OCI-LY7 (cell line): ENCODE measurements at regions not wholly inside any gene's neighbourhood (a gene's known extent, or its start where the extent isn't known, plus 50 kb on each side); places are given as distances from the start of the nearest gene placed in this dataset.

Source experiments
- BruUV-seq: library from RNA; stranded (reverse); fragments of 400-500 nt; replicated peaks from 2 replicates; lab custom pipeline; 2021; lab: Mats Ljungman, UMichigan
- CTCF ChIA-PET: fragments of 300-600 bp; sonication (Branson Sonifier 250); formaldehyde crosslinking; loops from one replicate; lab custom pipeline; 2022; ENCODE audit warnings: antibody characterized with exemption; ENCODE audit not compliant: unreplicated experiment; lab: Charles Lee
- POLR2A ChIA-PET: fragments of 300-600 bp; sonication (Branson Sonifier 250); formaldehyde crosslinking; loops from one replicate; lab custom pipeline; 2022; ENCODE audit warnings: antibody characterized with exemption; lab: Charles Lee
- DNase-seq: peaks from one replicate; pipeline ENCODE4 v3.0.0-alpha.2; 2015; ENCODE audit warnings: low spot score
- H2AFZ ChIP-seq: fragments of 200-600 bp; sonication (generic), shearing (Covaris generic); 2 replicates; pipeline ENCODE4 v1.6.1; 2014; ENCODE audit warnings: mild to moderate bottlenecking, antibody characterized with exemption, low read length, moderate library complexity
- H3K27ac ChIP-seq: fragments of 200-600 bp; sonication (generic); 2 replicates; pipeline ENCODE4 v1.5.1; 2014; ENCODE audit warnings: mixed run types, low read depth, mild to moderate bottlenecking, moderate library complexity, low read length, inconsistent platforms; ENCODE audit not compliant: poor library complexity, severe bottlenecking
- H3K36me3 ChIP-seq: fragments of 200-600 bp; sonication (generic); 2 replicates; pipeline ENCODE4 v1.6.1; 2014; ENCODE audit warnings: mild to moderate bottlenecking, antibody characterized with exemption, low read length, moderate library complexity, mixed read lengths; ENCODE audit not compliant: insufficient read depth
- H3K4me1 ChIP-seq: fragments of 200-600 bp; sonication (generic); 2 replicates; pipeline ENCODE4 v1.5.1; 2014; ENCODE audit warnings: mild to moderate bottlenecking, low read length; ENCODE audit not compliant: insufficient read depth, poor library complexity, severe bottlenecking
- H3K4me2 ChIP-seq: fragments of 200-600 bp; sonication (generic); 2 replicates; pipeline ENCODE4 v1.6.1; 2014; ENCODE audit warnings: mild to moderate bottlenecking, low read length
- H3K4me3 ChIP-seq: fragments of 200-600 bp; sonication (generic); 2 replicates; pipeline ENCODE4 v1.5.1; 2014; ENCODE audit warnings: mild to moderate bottlenecking, low read depth, low read length; ENCODE audit not compliant: poor library complexity, severe bottlenecking
- H3K79me2 ChIP-seq: fragments of 200-600 bp; sonication (generic); 2 replicates; pipeline ENCODE4 v1.6.1; 2016; ENCODE audit warnings: low read depth, mild to moderate bottlenecking, low read length, moderate library complexity, mixed read lengths; ENCODE audit not compliant: insufficient read depth
- H3K9me2 ChIP-seq: fragments of 200-600 bp; sonication (generic); 2 replicates; pipeline ENCODE4 v1.6.1; 2016; ENCODE audit warnings: mild to moderate bottlenecking, low read length, mixed read lengths; ENCODE audit not compliant: insufficient read depth
- H3K9me3 ChIP-seq: fragments of 200-600 bp; sonication (generic); 2 replicates; pipeline ENCODE4 v1.6.1; 2014; ENCODE audit warnings: mild to moderate bottlenecking, mixed run types, low read length, mixed read lengths
- H4K20me1 ChIP-seq: fragments of 200-600 bp; sonication (generic); 2 replicates; pipeline ENCODE4 v1.6.1; 2014; ENCODE audit warnings: mild to moderate bottlenecking, antibody characterized with exemption, low read length, moderate library complexity, mixed read lengths; ENCODE audit not compliant: insufficient read depth
- CTCF ChIP-seq: fragments of 200-600 bp; sonication (generic); conservative IDR thresholded peaks from 2 replicates; pipeline ENCODE4 v1.5.1; 2014; ENCODE audit warnings: mild to moderate bottlenecking, antibody characterized with exemption, low read length, moderate library complexity, mixed read lengths
- EZH2phosphoT487 ChIP-seq: fragments of 200-600 bp; sonication (generic); IDR thresholded peaks from 2 replicates; pipeline ENCODE4 v1.6.1; 2018; ENCODE audit warnings: low read depth, borderline replicate concordance, mild to moderate bottlenecking, mixed run types, antibody characterized with exemption, low read length, moderate library complexity, mixed read lengths
- intact Hi-C: fragments of 100-400 bp; cut with micrococcal nuclease; formaldehyde crosslinking; loops from one replicate; pipeline ENCODE4 v1.10.0; 2022; ENCODE audit not compliant: unreplicated experiment

- Histone ChIP-seq H4K20me1 (no peaks in the 10 kb centered on the region), H3K4me3 (no peak overlapping the region), H3K4me1 (no peaks in the 10 kb centered on the region), H3K36me3 (no peaks in the 10 kb centered on the region), H3K79me2 (no peaks in the 10 kb centered on the region), H3K9me2 (no peaks in the 10 kb centered on the region), H3K27ac (no peak overlapping the region), H3K4me2 (no peak overlapping the region), H2AFZ (no peak overlapping the region), H3K9me3 (no peaks in the 10 kb centered on the region)
- ChIA-PET POLR2A (no interaction called here), CTCF (no interaction called here)
- intact Hi-C loops = no loop called here
- BruUV-seq = no TSS peak
- TF ChIP-seq CTCF (no peak), EZH2phosphoT487 (no peak)
- no peak for DNase-seq
These were observed 1297.3 kb downstream of the JRKL start for GRCh38 chr11:97687111-97687510.

GRCh38 chr11:97691061-97691460 is 1301.2 kb downstream of the JRKL start:
- H3K27ac ChIP-seq = no peak overlapping the region
- no peak overlapping the region for H2AFZ ChIP-seq
- no peak overlapping the region for H3K4me3 ChIP-seq
- H3K36me3 ChIP-seq = no peaks in the 10 kb centered on the region
- no peaks in the 10 kb centered on the region for H3K4me1 ChIP-seq
- no peaks in the 10 kb centered on the region; the same call in 1 of the 2 replicates for H3K9me3 ChIP-seq
- CTCF ChIA-PET = no interaction called here
- TF ChIP-seq EZH2phosphoT487 (no peak), CTCF (no peak)
- no peaks in the 10 kb centered on the region for H3K79me2 ChIP-seq
- H3K4me2 ChIP-seq = no peak overlapping the region
- no TSS peak for BruUV-seq
- no peaks in the 10 kb centered on the region for H3K9me2 ChIP-seq
- no peaks in the 10 kb centered on the region for H4K20me1 ChIP-seq
- POLR2A ChIA-PET = interaction anchor here (1.3 kb wide), 1 partner anchor 9 kb away, joined by 3 read pairs; no protein-coding TSS in a partner anchor
- DNase-seq = no peak
- intact Hi-C loops = no loop called here

- intact Hi-C loops = no loop called here
- Histone ChIP-seq H3K79me2 (no peaks in the 10 kb centered on the region), H3K27ac (no peak overlapping the region), H3K36me3 (no peaks in the 10 kb centered on the region), H2AFZ (no peak overlapping the region), H3K4me2 (no peak overlapping the region), H3K4me3 (no peak overlapping the region), H3K9me3 (no peaks in the 10 kb centered on the region), H4K20me1 (no peaks in the 10 kb centered on the region), H3K4me1 (no peaks in the 10 kb centered on the region), H3K9me2 (no peaks in the 10 kb centered on the region)
- ChIA-PET CTCF (no interaction called here), POLR2A (interaction anchor here (0.6 kb wide), 1 partner anchor 55 kb away, joined by 3 read pairs; no protein-coding TSS in a partner anchor)
- no TSS peak for BruUV-seq
- DNase-seq = no peak
- TF ChIP-seq CTCF (no peak), EZH2phosphoT487 (no peak)
These were observed 1313.1 kb downstream of the JRKL start for GRCh38 chr11:97702951-97703350.
